Glutamatergic neuron (in vitro differentiated cells): ENCODE measurements at regions not wholly inside any gene's neighbourhood (a gene's known extent, or its start where the extent isn't known, plus 50 kb on each side); places are given as distances from the start of the nearest gene placed in this dataset.

Experiments
- DNase-seq: peaks from one replicate; pipeline ENCODE4 v3.0.0; 2022
- H3K27ac Mint-ChIP-seq: one replicate; pipeline ENCODE4 v1.8.0; 2020; ENCODE audit warnings: mild to moderate bottlenecking, mixed read lengths, inconsistent platforms; ENCODE audit not compliant: unreplicated experiment
- H3K27me3 Mint-ChIP-seq: one replicate; pipeline ENCODE4 v1.8.0; 2020; ENCODE audit warnings: mild to moderate bottlenecking, moderate library complexity, mixed read lengths, inconsistent platforms; ENCODE audit not compliant: unreplicated experiment
- H3K36me3 Mint-ChIP-seq: one replicate; pipeline ENCODE4 v1.8.0; 2020; ENCODE audit warnings: mild to moderate bottlenecking, mixed read lengths, inconsistent platforms; ENCODE audit not compliant: unreplicated experiment
- H3K4me1 Mint-ChIP-seq: one replicate; pipeline ENCODE4 v1.8.0; 2020; ENCODE audit warnings: mild to moderate bottlenecking, low read depth, mixed read lengths, inconsistent platforms; ENCODE audit not compliant: unreplicated experiment
- H3K4me3 Mint-ChIP-seq: one replicate; pipeline ENCODE4 v1.8.0; 2020; ENCODE audit warnings: mild to moderate bottlenecking, mixed read lengths, inconsistent platforms; ENCODE audit not compliant: unreplicated experiment
- H3K9me3 Mint-ChIP-seq: one replicate; pipeline ENCODE4 v1.8.0; 2020; ENCODE audit warnings: mild to moderate bottlenecking, moderate library complexity, mixed read lengths, inconsistent platforms; ENCODE audit not compliant: unreplicated experiment
- TF ChIP-seq, protein P1 (sequence below): fragments of 200-600 bp; sonication (generic); IDR thresholded peaks from one replicate; pipeline ENCODE4 v1.5.0; 2021; ENCODE audit not compliant: partially characterized antibody, unreplicated experiment

GRCh38 chr5:15191012-15191411, 309.0 kb upstream of the FBXL7 start:
- Mint-ChIP-seq H3K9me3 (no peaks in the 10 kb centered on the region), H3K36me3 (peaks cover 9% of the 10 kb centered on the region), H3K4me3 (no peak overlapping the region), H3K27ac (no peak overlapping the region), H3K27me3 (no peaks in the 10 kb centered on the region), H3K4me1 (no peaks in the 10 kb centered on the region)
- TF ChIP-seq, protein P1, sequence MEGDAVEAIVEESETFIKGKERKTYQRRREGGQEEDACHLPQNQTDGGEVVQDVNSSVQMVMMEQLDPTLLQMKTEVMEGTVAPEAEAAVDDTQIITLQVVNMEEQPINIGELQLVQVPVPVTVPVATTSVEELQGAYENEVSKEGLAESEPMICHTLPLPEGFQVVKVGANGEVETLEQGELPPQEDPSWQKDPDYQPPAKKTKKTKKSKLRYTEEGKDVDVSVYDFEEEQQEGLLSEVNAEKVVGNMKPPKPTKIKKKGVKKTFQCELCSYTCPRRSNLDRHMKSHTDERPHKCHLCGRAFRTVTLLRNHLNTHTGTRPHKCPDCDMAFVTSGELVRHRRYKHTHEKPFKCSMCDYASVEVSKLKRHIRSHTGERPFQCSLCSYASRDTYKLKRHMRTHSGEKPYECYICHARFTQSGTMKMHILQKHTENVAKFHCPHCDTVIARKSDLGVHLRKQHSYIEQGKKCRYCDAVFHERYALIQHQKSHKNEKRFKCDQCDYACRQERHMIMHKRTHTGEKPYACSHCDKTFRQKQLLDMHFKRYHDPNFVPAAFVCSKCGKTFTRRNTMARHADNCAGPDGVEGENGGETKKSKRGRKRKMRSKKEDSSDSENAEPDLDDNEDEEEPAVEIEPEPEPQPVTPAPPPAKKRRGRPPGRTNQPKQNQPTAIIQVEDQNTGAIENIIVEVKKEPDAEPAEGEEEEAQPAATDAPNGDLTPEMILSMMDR = no peak
- DNase-seq = no peak

- no peak for DNase-seq
- Mint-ChIP-seq H3K36me3 (no peaks in the 10 kb centered on the region), H3K4me3 (no peak overlapping the region), H3K27ac (no peak overlapping the region), H3K27me3 (peaks cover 2% of the 10 kb centered on the region), H3K9me3 (no peaks in the 10 kb centered on the region), H3K4me1 (peaks cover 2% of the 10 kb centered on the region)
- TF ChIP-seq, protein P1 = no peak
These were observed 311.9 kb upstream of the ANKH start for GRCh38 chr5:15183520-15183919.

- Mint-ChIP-seq H3K36me3 (peaks cover 4% of the 10 kb centered on the region), H3K4me3 (no peak overlapping the region), H3K9me3 (no peaks in the 10 kb centered on the region), H3K4me1 (peaks cover 3% of the 10 kb centered on the region), H3K27me3 (no peaks in the 10 kb centered on the region), H3K27ac (no peak overlapping the region)
- TF ChIP-seq, protein P1 = no peak
- DNase-seq = no peak
These were observed 298.6 kb upstream of the ANKH start for GRCh38 chr5:15170173-15170572.

- no peak for DNase-seq
- no peaks in the 10 kb centered on the region for H3K27me3 Mint-ChIP-seq
- H3K9me3 Mint-ChIP-seq = no peaks in the 10 kb centered on the region
- H3K27ac Mint-ChIP-seq = no peak overlapping the region
- no peak overlapping the region for H3K4me3 Mint-ChIP-seq
- TF ChIP-seq, protein P1 = no peak
- H3K4me1 Mint-ChIP-seq = peaks cover 3% of the 10 kb centered on the region
- H3K36me3 Mint-ChIP-seq = peaks cover 4% of the 10 kb centered on the region
These were observed 296.8 kb upstream of the ANKH start for GRCh38 chr5:15168358-15168757.

DNA sequence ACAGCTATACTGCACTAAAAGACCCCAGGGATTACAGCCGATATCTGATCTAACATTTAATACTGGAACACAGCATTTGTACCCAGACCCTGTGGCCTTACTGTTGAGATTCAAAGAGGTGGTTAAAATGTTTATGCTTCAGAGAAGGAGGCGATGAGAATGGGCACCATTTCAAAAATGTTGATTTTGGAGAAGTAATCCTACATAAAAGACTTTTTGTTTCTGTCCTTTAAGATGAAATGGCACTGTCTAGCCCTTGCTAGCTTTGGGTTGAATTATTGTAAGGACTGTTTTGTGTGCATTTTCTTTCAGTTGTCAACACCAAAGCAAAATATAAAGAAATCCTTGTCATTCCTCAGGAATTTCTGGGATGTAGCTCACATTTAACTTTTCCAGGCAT, 288.5 kb upstream of the ANKH start:
- Mint-ChIP-seq H3K4me1 (no peaks in the 10 kb centered on the region), H3K4me3 (no peak overlapping the region), H3K9me3 (no peaks in the 10 kb centered on the region), H3K36me3 (no peaks in the 10 kb centered on the region), H3K27ac (no peak overlapping the region), H3K27me3 (no peaks in the 10 kb centered on the region)
- TF ChIP-seq, protein P1 = no peak
- DNase-seq = no peak
